H1 (cell line): ENCODE measurements at regions not wholly inside any gene's neighbourhood (a gene's known extent, or its start where the extent isn't known, plus 50 kb on each side); places are given as distances from the start of the nearest gene placed in this dataset.
A peak's percentile ranks its signal among the peaks of the same experiment; 100 is the strongest.

Experiments used
- CTCF ChIA-PET: fragments of 300-600 bp; sonication (Branson Sonifier 250); formaldehyde crosslinking; loops from one replicate; lab custom pipeline; 2021; ENCODE audit not compliant: partially characterized antibody; lab: Charles Lee
- POLR2A ChIA-PET: fragments of 300-600 bp; sonication (Branson Sonifier 250); formaldehyde crosslinking; loops from one replicate; lab custom pipeline; 2021; ENCODE audit warnings: inconsistent platforms; ENCODE audit not compliant: partially characterized antibody; lab: Charles Lee
- DNase-seq, 2 experiments: peaks; one replicate each; pipeline versions ENCODE4 v3.0.0 to v3.0.0-alpha.2; 2010 to 2022; ENCODE audit warnings: low spot score in 2 of 2, low read depth in 1 of 2, mixed read lengths in 1 of 2
- FAIRE-seq: peaks from 2 replicates; lab custom pipeline; 2011; peaks lifted over from hg19 to GRCh38; lab: Jason Lieb, UNC
- H2AFZ ChIP-seq: 2 replicates; pipeline ENCODE4 v1.8.1; 2012; ENCODE audit warnings: low read length, inconsistent platforms
- H2AK5ac ChIP-seq: 2 replicates; pipeline ENCODE4 v1.6.1; 2013; ENCODE audit warnings: low read depth, low read length
- H2BK120ac ChIP-seq: replicated peaks from 2 replicates; pipeline ENCODE3; 2013; ENCODE audit warnings: low read depth, low read length, inconsistent platforms
- H2BK12ac ChIP-seq: 2 replicates; pipeline ENCODE4 v1.6.1; 2013; ENCODE audit warnings: low read depth, low read length
- H2BK15ac ChIP-seq: 2 replicates; pipeline ENCODE4 v1.6.1; 2013; ENCODE audit warnings: low read length
- H2BK20ac ChIP-seq: 2 replicates; pipeline ENCODE4 v1.6.1; 2013; ENCODE audit warnings: low read length
- H2BK5ac ChIP-seq: 2 replicates; pipeline ENCODE4 v1.6.1; 2013; ENCODE audit warnings: low read depth, low read length
- H3K14ac ChIP-seq: 2 replicates; pipeline ENCODE4 v1.6.1; 2013; ENCODE audit warnings: inconsistent platforms; ENCODE audit not compliant: insufficient read length
- H3K18ac ChIP-seq: 2 replicates; pipeline ENCODE4 v1.6.1; 2013; ENCODE audit warnings: low read length; ENCODE audit errors: extremely low read depth
- H3K23ac ChIP-seq: 2 replicates; pipeline ENCODE4 v1.6.1; 2013; ENCODE audit warnings: inconsistent platforms; ENCODE audit not compliant: insufficient read length
- H3K23me2 ChIP-seq: 2 replicates; pipeline ENCODE4 v1.6.1; 2013; ENCODE audit warnings: low read depth, low read length
- H3K27ac ChIP-seq: 2 replicates; pipeline ENCODE4 v1.6.1; 2011; ENCODE audit warnings: low read depth, low read length, inconsistent platforms
- H3K27me3 ChIP-seq, 4 experiments: replicated peaks in 1 of 4; 1 replicate in 1 of 4; 2 replicates in 3 of 4; pipeline versions ENCODE4 v1.6.1 to v1.8.1; 2011 to 2013; ENCODE audit warnings: low read length in 3 of 4, mild to moderate bottlenecking in 3 of 4, inconsistent platforms in 2 of 4, mixed read lengths in 2 of 4, moderate library complexity in 1 of 4; ENCODE audit not compliant: control insufficient read depth in 3 of 4, insufficient read depth in 3 of 4; ENCODE audit errors: extremely low read depth in 1 of 4
- H3K36me3 ChIP-seq, 4 experiments: 2 replicates each; pipeline versions ENCODE4 v1.6.1 to v1.8.1; 2011 to 2013; ENCODE audit warnings: mild to moderate bottlenecking in 4 of 4, low read length in 3 of 4, moderate library complexity in 2 of 4, control low read depth in 1 of 4, inconsistent platforms in 1 of 4; ENCODE audit not compliant: insufficient read depth in 4 of 4, control insufficient read depth in 2 of 4
- H3K4ac ChIP-seq: replicated peaks from 2 replicates; pipeline ENCODE3; 2013; ENCODE audit warnings: low read length, low read depth, mixed read lengths, inconsistent platforms; ENCODE audit not compliant: insufficient read length
- H3K4me1 ChIP-seq, 4 experiments: replicated peaks in 1 of 4; 1 replicate in 1 of 4; 2 replicates in 3 of 4; pipeline versions ENCODE4 v1.6.1 to v1.8.1; 2011 to 2013; ENCODE audit warnings: low read length in 3 of 4, inconsistent platforms in 2 of 4, mixed read lengths in 1 of 4; ENCODE audit not compliant: insufficient read depth in 4 of 4, control insufficient read depth in 3 of 4
- H3K4me2 ChIP-seq, 2 experiments: 2 replicates each; pipeline versions ENCODE4 v1.6.1 to v1.8.1; 2011 to 2013; ENCODE audit warnings: low read depth in 2 of 2, low read length in 2 of 2, control low read depth in 1 of 2, inconsistent platforms in 1 of 2, mild to moderate bottlenecking in 1 of 2; ENCODE audit not compliant: insufficient read depth in 1 of 2
- H3K4me3 ChIP-seq, 4 experiments: fragments of 200-600, 300-600 bp in 1 of 4; sonication (generic), shearing (Covaris generic), sonication (Bioruptor Twin) in 1 of 4; 2 replicates each; pipeline versions ENCODE4 v1.5.1 to v1.8.1; 2011 to 2016; ENCODE audit warnings: low read length in 4 of 4, low read depth in 3 of 4, control low read depth in 2 of 4, inconsistent platforms in 2 of 4, mild to moderate bottlenecking in 2 of 4, mixed read lengths in 1 of 4, moderate library complexity in 1 of 4; ENCODE audit not compliant: insufficient read depth in 2 of 4; ENCODE audit errors: extremely low read depth in 1 of 4
- H3K56ac ChIP-seq: replicated peaks from 2 replicates; pipeline ENCODE3; 2013; ENCODE audit warnings: low read depth, mild to moderate bottlenecking, mixed read lengths, low read length, inconsistent platforms; ENCODE audit not compliant: insufficient read length
- H3K79me1 ChIP-seq: 2 replicates; pipeline ENCODE4 v1.6.1; 2013; ENCODE audit warnings: low read depth, low read length, control low read depth
- H3K79me2 ChIP-seq, 2 experiments: 2 replicates each; pipeline versions ENCODE4 v1.6.1 to v1.8.1; 2012 to 2013; ENCODE audit warnings: low read length in 2 of 2, mild to moderate bottlenecking in 2 of 2, inconsistent platforms in 1 of 2; ENCODE audit not compliant: insufficient read depth in 2 of 2, control insufficient read depth in 1 of 2
- H3K9ac ChIP-seq, 4 experiments: replicated peaks in 1 of 4; 1 replicate in 1 of 4; 2 replicates in 3 of 4; pipeline versions ENCODE4 v1.6.1 to v1.8.1; 2011 to 2013; ENCODE audit warnings: low read depth in 3 of 4, low read length in 3 of 4, control low read depth in 2 of 4, mild to moderate bottlenecking in 2 of 4, moderate library complexity in 2 of 4, inconsistent platforms in 1 of 4; ENCODE audit errors: extremely low read depth in 1 of 4
- H3K9me3 ChIP-seq, 2 experiments: 2 replicates each; pipeline versions ENCODE4 v1.6.1 to v1.8.1; 2012 to 2013; ENCODE audit warnings: mild to moderate bottlenecking in 2 of 2, moderate library complexity in 2 of 2, control low read depth in 1 of 2, inconsistent platforms in 1 of 2, low read depth in 1 of 2, low read length in 1 of 2, mixed read lengths in 1 of 2; ENCODE audit not compliant: insufficient read depth in 2 of 2
- H4K20me1 ChIP-seq, 2 experiments: replicated peaks in 1 of 2; 2 replicates each; pipeline versions ENCODE3 to v1.8.1; 2011 to 2013; ENCODE audit warnings: inconsistent platforms in 2 of 2, low read length in 2 of 2, mild to moderate bottlenecking in 1 of 2; ENCODE audit not compliant: insufficient read depth in 2 of 2, control insufficient read depth in 1 of 2
- H4K5ac ChIP-seq: 2 replicates; pipeline ENCODE4 v1.6.1; 2013; ENCODE audit warnings: low read length, low read depth, mixed read lengths, inconsistent platforms; ENCODE audit not compliant: insufficient read length
- H4K8ac ChIP-seq: 2 replicates; pipeline ENCODE4 v1.8.0; 2013; ENCODE audit warnings: mild to moderate bottlenecking, moderate library complexity, low read length, inconsistent platforms; ENCODE audit not compliant: insufficient read depth; ENCODE audit errors: extremely low read depth
- H4K91ac ChIP-seq: replicated peaks from 2 replicates; pipeline ENCODE3; 2013; ENCODE audit warnings: low read length, mixed read lengths, inconsistent platforms; ENCODE audit not compliant: insufficient read length
- BACH1 ChIP-seq: IDR thresholded peaks from 2 replicates; pipeline ENCODE4 v1.6.1; 2012; ENCODE audit warnings: low read length, improper control_type of control experiment
- GABPA ChIP-seq: IDR thresholded peaks from 2 replicates; pipeline ENCODE4 v1.6.1; 2011; ENCODE audit warnings: mild to moderate bottlenecking, low read length, moderate library complexity, borderline replicate concordance; ENCODE audit not compliant: insufficient read depth
- GTF2F1 ChIP-seq: IDR thresholded peaks from 2 replicates; pipeline ENCODE4 v1.6.1; 2012; ENCODE audit warnings: low read depth, low read length, improper control_type of control experiment, borderline replicate concordance
- NANOG ChIP-seq: IDR thresholded peaks from 2 replicates; pipeline ENCODE4 v1.6.1; 2011; ENCODE audit warnings: low read length, low read depth, mild to moderate bottlenecking, inconsistent platforms; ENCODE audit not compliant: insufficient read depth, poor library complexity, severe bottlenecking
- POLR2A ChIP-seq, 2 experiments: IDR thresholded peaks; 1 replicate in 1 of 2; 2 replicates in 1 of 2; pipeline ENCODE4 v1.6.1; 2011; ENCODE audit warnings: low read depth in 2 of 2, low read length in 2 of 2, mild to moderate bottlenecking in 2 of 2; ENCODE audit errors: control extremely low read depth in 1 of 2
- SRF ChIP-seq: IDR thresholded peaks from 2 replicates; pipeline ENCODE4 v1.6.1; 2011; ENCODE audit warnings: mild to moderate bottlenecking, low read depth, low read length, moderate library complexity
- TEAD4 ChIP-seq: IDR thresholded peaks from 2 replicates; pipeline ENCODE4 v1.6.1; 2012; ENCODE audit warnings: low read depth, low read length, inconsistent platforms, mixed read lengths
- WGBS, 2 experiments: shearing (Covaris generic) in 1 of 2; methylation state at CpG; one replicate each; pipeline versions ENCODE4 v1.1.6 to v1.1.7; 2013 to 2015; ENCODE audit warnings: low lambda C conversion rate in 2 of 2, mixed read lengths in 2 of 2, inconsistent platforms in 1 of 2, low coverage in 1 of 2, missing lambda C conversion rate in 1 of 2; ENCODE audit not compliant: insufficient replicate concordance in 2 of 2, insufficient coverage in 1 of 2, insufficient read length in 1 of 2; ENCODE audit errors: extremely low coverage in 1 of 2, missing lambda C conversion rate in 1 of 2; 5-methylcytosine and 5-hydroxymethylcytosine counted together
- TF ChIP-seq, protein P1 (sequence below), 3 experiments: IDR thresholded peaks; 1 replicate in 2 of 3; 2 replicates in 1 of 3; pipeline versions ENCODE4 v1.5.1 to v1.6.1; 2011; ENCODE audit warnings: low read length in 3 of 3, mild to moderate bottlenecking in 3 of 3, inconsistent platforms in 2 of 3, low read depth in 1 of 3, moderate library complexity in 1 of 3; ENCODE audit not compliant: insufficient read depth in 1 of 3; ENCODE audit errors: control extremely low read depth in 1 of 3
- TF ChIP-seq, protein P2 (sequence below): IDR thresholded peaks from 2 replicates; pipeline ENCODE4 v1.6.1; 2012; ENCODE audit warnings: inconsistent platforms

DNA sequence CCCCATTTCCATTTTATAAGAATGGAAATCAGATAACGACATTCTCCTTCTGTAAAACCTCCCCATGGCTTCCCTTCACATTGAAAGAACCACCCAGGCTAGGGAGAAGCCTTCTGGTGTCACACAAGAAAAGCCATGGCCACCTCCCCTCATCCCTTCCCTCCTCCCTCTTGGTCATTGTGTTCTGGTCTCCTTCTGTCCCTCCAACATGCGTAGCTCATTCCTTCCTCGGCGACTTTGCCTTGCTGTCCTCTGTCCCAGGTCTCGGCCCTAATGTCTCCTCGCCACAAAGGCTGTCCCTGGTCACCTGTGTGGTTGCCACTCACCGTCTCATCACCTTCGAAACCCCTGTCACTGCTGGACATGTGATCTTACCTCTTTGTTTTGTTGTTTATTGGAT lies 193.9 kb downstream of the BCAS1 start:
- H4K20me1 ChIP-seq, result no peaks in the 10 kb centered on the region
- no peak overlapping the region for H3K27ac ChIP-seq
- DNase-seq (no peak), FAIRE-seq (no peak)
- H3K14ac ChIP-seq, result no peak overlapping the region
- H3K23me2 ChIP-seq, result no peaks in the 10 kb centered on the region
- H3K27me3 ChIP-seq, result no peaks in the 10 kb centered on the region
- no peak for TF ChIP-seq NANOG
- TF ChIP-seq BACH1, result no peak
- TF ChIP-seq POLR2A (IDR thresholded peaks at IDR 0.05; ENCODE audit: control extremely low read depth in 1 of 2, low read depth in 2 of 2, low read length in 2 of 2), result no peak
- no peak for TF ChIP-seq SRF
- TF ChIP-seq, protein P1, sequence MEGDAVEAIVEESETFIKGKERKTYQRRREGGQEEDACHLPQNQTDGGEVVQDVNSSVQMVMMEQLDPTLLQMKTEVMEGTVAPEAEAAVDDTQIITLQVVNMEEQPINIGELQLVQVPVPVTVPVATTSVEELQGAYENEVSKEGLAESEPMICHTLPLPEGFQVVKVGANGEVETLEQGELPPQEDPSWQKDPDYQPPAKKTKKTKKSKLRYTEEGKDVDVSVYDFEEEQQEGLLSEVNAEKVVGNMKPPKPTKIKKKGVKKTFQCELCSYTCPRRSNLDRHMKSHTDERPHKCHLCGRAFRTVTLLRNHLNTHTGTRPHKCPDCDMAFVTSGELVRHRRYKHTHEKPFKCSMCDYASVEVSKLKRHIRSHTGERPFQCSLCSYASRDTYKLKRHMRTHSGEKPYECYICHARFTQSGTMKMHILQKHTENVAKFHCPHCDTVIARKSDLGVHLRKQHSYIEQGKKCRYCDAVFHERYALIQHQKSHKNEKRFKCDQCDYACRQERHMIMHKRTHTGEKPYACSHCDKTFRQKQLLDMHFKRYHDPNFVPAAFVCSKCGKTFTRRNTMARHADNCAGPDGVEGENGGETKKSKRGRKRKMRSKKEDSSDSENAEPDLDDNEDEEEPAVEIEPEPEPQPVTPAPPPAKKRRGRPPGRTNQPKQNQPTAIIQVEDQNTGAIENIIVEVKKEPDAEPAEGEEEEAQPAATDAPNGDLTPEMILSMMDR (IDR thresholded peaks at IDR 0.05; ENCODE audit: control extremely low read depth in 1 of 3, insufficient read depth in 1 of 3, low read depth in 1 of 3, low read length in 3 of 3), result no peak
- TF ChIP-seq, protein P2, sequence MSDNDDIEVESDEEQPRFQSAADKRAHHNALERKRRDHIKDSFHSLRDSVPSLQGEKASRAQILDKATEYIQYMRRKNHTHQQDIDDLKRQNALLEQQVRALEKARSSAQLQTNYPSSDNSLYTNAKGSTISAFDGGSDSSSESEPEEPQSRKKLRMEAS, result no peak
- TF ChIP-seq TEAD4, result no peak
- no peak for TF ChIP-seq GABPA
- TF ChIP-seq GTF2F1, result no peak
- no peak overlapping the region for H3K9ac ChIP-seq
- H3K4me2 ChIP-seq, result no peak overlapping the region
- WGBS, 2 experiments, result 95% methylated on average over 8 of the region's 8 CpGs; no CpG with 5 or more reads in 1 of the 2 experiments
- no peak overlapping the region for H4K5ac ChIP-seq
- no peaks in the 10 kb centered on the region for H3K79me1 ChIP-seq
- no peaks in the 10 kb centered on the region for H3K9me3 ChIP-seq
- no peak overlapping the region for H3K56ac ChIP-seq
- H3K4me3 ChIP-seq, result no peak overlapping the region
- H2AFZ ChIP-seq, result peak overlapping the region; percentile 6; the same call in 1 of the 2 replicates
- ChIA-PET POLR2A (interaction anchor here (1.1 kb wide), 1 partner anchor 9 kb away, joined by 4 read pairs; no protein-coding TSS in a partner anchor), CTCF (interaction anchor here (1.0 to 2.5 kb wide), 2 partner anchors 39 to 65 kb away, joined by 4 to 10 read pairs; no protein-coding TSS in a partner anchor)
- H3K79me2 ChIP-seq, result no peaks in the 10 kb centered on the region
- H2BK15ac ChIP-seq, result peak overlapping the region; percentile 95; the same call in 1 of the 2 replicates
- H2BK120ac ChIP-seq, result peak overlapping the region; percentile 81
- no peaks in the 10 kb centered on the region for H3K36me3 ChIP-seq
- H3K18ac ChIP-seq, result peak overlapping the region; percentile 66
- peak overlapping the region; percentile 95; the same call in 1 of the 2 replicates for H2AK5ac ChIP-seq
- H3K4ac ChIP-seq, result peak overlapping the region; percentile 13
- no peak overlapping the region; the same call in 1 of the 2 replicates for H4K8ac ChIP-seq
- H2BK5ac ChIP-seq, result peak overlapping the region; percentile 74; the same call in 1 of the 2 replicates
- no peak overlapping the region for H3K23ac ChIP-seq
- peak overlapping the region; percentile 87; the same call in 1 of the 2 replicates for H2BK20ac ChIP-seq
- peak overlapping the region; percentile 56 for H4K91ac ChIP-seq
- peak overlapping the region; percentile 99 for H2BK12ac ChIP-seq
- H3K4me1 ChIP-seq, result peaks cover 0 to 12% (median 4%) of the 10 kb centered on the region in 4 experiments; a peak in 5 of 7 replicates
